Stimulated activated CD4-positive, alpha-beta T cell treated with anti-CD3 and anti-CD28 coated beads, Interleukin-4, amount 100 ng/mL, for 24 hours (primary cell): ENCODE measurements at regions not wholly inside any gene's neighbourhood (a gene's known extent, or its start where the extent isn't known, plus 50 kb on each side); places are given as distances from the start of the nearest gene placed in this dataset.

Source experiments
- DNase-seq: peaks from one replicate; pipeline ENCODE4 v3.0.0-alpha.2; 2020

GRCh38 chr11:11038352-11038751 is 180.5 kb upstream of the ZBED5 start:
- DNase-seq, result no peak

- DNase-seq, result peak; percentile 30
Measured at GRCh38 chr11:11036848-11037732, 179.2 kb upstream of the ZBED5 start.

GRCh38 chr11:11036185-11036847 is 178.5 kb upstream of the ZBED5 start:
- no peak for DNase-seq

GRCh38 chr11:11035331-11035730 is 177.5 kb upstream of the ZBED5 start:
- DNase-seq, result no peak

GRCh38 chr11:11034476-11034875 is 176.6 kb upstream of the ZBED5 start:
- DNase-seq, result no peak

- no peak for DNase-seq
Measured at GRCh38 chr11:11032066-11032465, 174.2 kb upstream of the ZBED5 start.

GRCh38 chr11:11029027-11029426 is 171.2 kb upstream of the ZBED5 start:
- DNase-seq, result no peak

GRCh38 chr11:11028017-11028692 is 170.3 kb upstream of the ZBED5 start:
- peak; percentile 77 for DNase-seq

- no peak for DNase-seq
Measured at GRCh38 chr11:11027288-11027687, 169.4 kb upstream of the ZBED5 start.

- no peak for DNase-seq
Measured at GRCh38 chr11:11025087-11025486, 167.2 kb upstream of the ZBED5 start.

- peak; percentile 29 for DNase-seq
Measured at GRCh38 chr11:11022125-11022730, 164.4 kb upstream of the ZBED5 start.

GRCh38 chr11:11021563-11021962 is 163.7 kb upstream of the ZBED5 start:
- DNase-seq, result no peak

GRCh38 chr11:11020747-11021149 is 162.9 kb upstream of the ZBED5 start:
- no peak for DNase-seq

- no peak for DNase-seq
Measured at GRCh38 chr11:11020219-11020726, 162.4 kb upstream of the ZBED5 start.

- DNase-seq, result no peak
Measured at GRCh38 chr11:11016943-11017342, 159.1 kb upstream of the ZBED5 start.

- DNase-seq, result no peak
Measured at GRCh38 chr11:11016068-11016467, 158.2 kb upstream of the ZBED5 start.

GRCh38 chr11:11011617-11012016 is 153.8 kb upstream of the ZBED5 start:
- no peak for DNase-seq

- DNase-seq, result no peak
Measured at GRCh38 chr11:11010624-11011127, 152.8 kb upstream of the ZBED5 start.

- DNase-seq, result no peak
Measured at GRCh38 chr11:11009179-11009578, 151.3 kb upstream of the ZBED5 start.

GRCh38 chr11:11004069-11004468 is 146.2 kb upstream of the ZBED5 start:
- DNase-seq, result no peak

GRCh38 chr11:11003226-11003625 is 145.4 kb upstream of the ZBED5 start:
- DNase-seq, result no peak

- no peak for DNase-seq
Measured at GRCh38 chr11:11000579-11001283, 142.9 kb upstream of the ZBED5 start.
